ENCODE measurements at regions not wholly inside any gene's neighbourhood (a gene's known extent, or its start where the extent isn't known, plus 50 kb on each side); places are given as distances from the start of the nearest gene placed in this dataset.
"Not testable (repeated sequence)": the region's sequence is repeated elsewhere in the genome, so short reads cannot be mapped to it uniquely, and the experiment has no call there.

GRCh38 chr5:39757131-39757530, 332.4 kb upstream of the DAB2 start:
- POLR2A ChIA-PET: no interaction called here
- DNase-seq (ENCODE audit: extremely low spot score): no peak
- CTCF ChIA-PET: no interaction called here
- TF ChIP-seq ELF4 (IDR thresholded peaks at IDR 0.05): no peak
- no peak for TF ChIP-seq LEF1 (IDR thresholded peaks at IDR 0.05; ENCODE audit: borderline replicate concordance)
- TF ChIP-seq PKNOX1 (IDR thresholded peaks at IDR 0.05): no peak

GRCh38 chr5:39755986-39756385, 331.2 kb upstream of the DAB2 start:
- POLR2A ChIA-PET: no interaction called here
- no peak for DNase-seq (ENCODE audit: extremely low spot score)
- CTCF ChIA-PET: no interaction called here
- TF ChIP-seq PKNOX1 (IDR thresholded peaks at IDR 0.05) (no peak), ARNT (IDR thresholded peaks at IDR 0.05) (no peak), L3MBTL2 (conservative IDR thresholded peaks at IDR 0.05) (no peak), FOXA1 (IDR thresholded peaks at IDR 0.05) (no peak), ELF4 (IDR thresholded peaks at IDR 0.05) (no peak), CTBP1 (IDR thresholded peaks at IDR 0.05; ENCODE audit: borderline replicate concordance) (no peak), HDGF (IDR thresholded peaks at IDR 0.05; ENCODE audit: borderline replicate concordance) (no peak), ZNF384 (IDR thresholded peaks at IDR 0.05) (no peak), LEF1 (IDR thresholded peaks at IDR 0.05; ENCODE audit: borderline replicate concordance) (no peak), NFRKB (IDR thresholded peaks at IDR 0.05) (no peak), SP1 (IDR thresholded peaks at IDR 0.05) (no peak), TARDBP (IDR thresholded peaks at IDR 0.05) (no peak), FOXM1 (IDR thresholded peaks at IDR 0.05; ENCODE audit: borderline replicate concordance) (no peak), FOXK2 (IDR thresholded peaks at IDR 0.05) (no peak), BHLHE40 (IDR thresholded peaks at IDR 0.05; ENCODE audit: borderline replicate concordance) (no peak), SUZ12 (IDR thresholded peaks at IDR 0.05) (no peak)

- ChIA-PET POLR2A (no interaction called here), CTCF (no interaction called here)
- no peak for DNase-seq (ENCODE audit: extremely low spot score)
- no peak for TF ChIP-seq FOXK2 (IDR thresholded peaks at IDR 0.05)
- no peak for TF ChIP-seq ZNF384 (IDR thresholded peaks at IDR 0.05)
- TF ChIP-seq L3MBTL2 (conservative IDR thresholded peaks at IDR 0.05): no peak
- no peak for TF ChIP-seq SP1 (IDR thresholded peaks at IDR 0.05)
- TF ChIP-seq NFRKB (IDR thresholded peaks at IDR 0.05): no peak
- no peak for TF ChIP-seq PKNOX1 (IDR thresholded peaks at IDR 0.05)
- TF ChIP-seq LEF1 (IDR thresholded peaks at IDR 0.05; ENCODE audit: borderline replicate concordance): no peak
- no peak for TF ChIP-seq SUZ12 (IDR thresholded peaks at IDR 0.05)
- TF ChIP-seq CTBP1 (IDR thresholded peaks at IDR 0.05; ENCODE audit: borderline replicate concordance): no peak
- no peak for TF ChIP-seq TARDBP (IDR thresholded peaks at IDR 0.05)
- no peak for TF ChIP-seq ARNT (IDR thresholded peaks at IDR 0.05)
- TF ChIP-seq ELF4 (IDR thresholded peaks at IDR 0.05): no peak
- TF ChIP-seq HDGF (IDR thresholded peaks at IDR 0.05; ENCODE audit: borderline replicate concordance): no peak
- no peak for TF ChIP-seq FOXM1 (IDR thresholded peaks at IDR 0.05; ENCODE audit: borderline replicate concordance)
- no peak for TF ChIP-seq BHLHE40 (IDR thresholded peaks at IDR 0.05; ENCODE audit: borderline replicate concordance)
- no peak for TF ChIP-seq FOXA1 (IDR thresholded peaks at IDR 0.05)
These were observed 330.7 kb upstream of the DAB2 start for GRCh38 chr5:39755452-39755851.

- CTCF ChIA-PET; POLR2A ChIA-PET; DNase-seq (ENCODE audit: extremely low spot score): not testable (repeated sequence)
These were observed 329.0 kb upstream of the DAB2 start for GRCh38 chr5:39753747-39754146.

GRCh38 chr5:39750661-39751060, 325.9 kb upstream of the DAB2 start:
- POLR2A ChIA-PET: no interaction called here
- CTCF ChIA-PET: interaction anchor here (0.6 kb wide), 1 partner anchor 27 kb away, joined by 3 read pairs; no protein-coding TSS in a partner anchor
- TF ChIP-seq NFRKB (IDR thresholded peaks at IDR 0.05) (no peak), HDGF (IDR thresholded peaks at IDR 0.05; ENCODE audit: borderline replicate concordance) (no peak), CTBP1 (IDR thresholded peaks at IDR 0.05; ENCODE audit: borderline replicate concordance) (no peak), LEF1 (IDR thresholded peaks at IDR 0.05; ENCODE audit: borderline replicate concordance) (no peak), ARNT (IDR thresholded peaks at IDR 0.05) (no peak), FOXK2 (IDR thresholded peaks at IDR 0.05) (no peak), ELF4 (IDR thresholded peaks at IDR 0.05) (no peak), FOXA1 (IDR thresholded peaks at IDR 0.05) (no peak), PKNOX1 (IDR thresholded peaks at IDR 0.05) (no peak)
- no peak for DNase-seq (ENCODE audit: extremely low spot score)

GRCh38 chr5:39742916-39743315, 318.1 kb upstream of the DAB2 start:
- DNase-seq (ENCODE audit: extremely low spot score): no peak
- ChIA-PET POLR2A (no interaction called here), CTCF (interaction anchor here (0.6 kb wide), 1 partner anchor 452 kb away, joined by 3 read pairs; no protein-coding TSS in a partner anchor)
- TF ChIP-seq PKNOX1 (IDR thresholded peaks at IDR 0.05) (no peak), SUZ12 (IDR thresholded peaks at IDR 0.05) (no peak), ZNF384 (IDR thresholded peaks at IDR 0.05) (no peak), TARDBP (IDR thresholded peaks at IDR 0.05) (no peak), LEF1 (IDR thresholded peaks at IDR 0.05; ENCODE audit: borderline replicate concordance) (no peak), L3MBTL2 (conservative IDR thresholded peaks at IDR 0.05) (no peak)
